Neural progenitor cell (in vitro differentiated cells): ENCODE measurements at regions not wholly inside any gene's neighbourhood (a gene's known extent, or its start where the extent isn't known, plus 50 kb on each side); places are given as distances from the start of the nearest gene placed in this dataset.

Source experiments
- CTCF ChIP-seq: fragments of 200-600 bp; sonication (generic); IDR thresholded peaks from 2 replicates; pipeline ENCODE4 v1.5.1; 2017; ENCODE audit warnings: antibody characterized with exemption, mild to moderate bottlenecking
- EZH2 ChIP-seq: fragments of 200-600 bp; sonication (generic); IDR thresholded peaks from 2 replicates; pipeline ENCODE4 v1.6.1; 2017; ENCODE audit warnings: antibody characterized with exemption, mild to moderate bottlenecking, moderate library complexity
- EZH2phosphoT487 ChIP-seq: fragments of 200-600 bp; sonication (generic); IDR thresholded peaks from 2 replicates; pipeline ENCODE4 v1.6.1; 2017; ENCODE audit warnings: antibody characterized with exemption

- no peak for TF ChIP-seq CTCF
- no peak for TF ChIP-seq EZH2
- TF ChIP-seq EZH2phosphoT487 = no peak
Measured at GRCh38 chr15:93235269-93235668, 146.3 kb upstream of the RGMA start.
